Peyer's patch (tissue), 4 donors: ENCODE measurements at regions not wholly inside any gene's neighbourhood (a gene's known extent, or its start where the extent isn't known, plus 50 kb on each side); places are given as distances from the start of the nearest gene placed in this dataset.

Source experiments
- DNase-seq, 3 donors: peaks; one replicate each; pipeline ENCODE4 v3.0.0-alpha.2; 2017 to 2019
- H3K27ac ChIP-seq, 4 donors: fragments of 200-600 bp; sonication (generic); one replicate each; pipeline ENCODE4 v1.5.1; 2016 to 2019
- H3K27me3 ChIP-seq, 2 donors: fragments of 200-600 bp; sonication (generic); one replicate each; pipeline ENCODE4 v1.5.1; 2019
- H3K36me3 ChIP-seq, 3 donors: fragments of 200-600 bp; sonication (generic); one replicate each; pipeline ENCODE4 v1.5.1; 2016 to 2019
- H3K4me1 ChIP-seq, 4 donors: fragments of 200-600 bp; sonication (generic); one replicate each; pipeline ENCODE4 v1.5.1; 2016 to 2019
- H3K4me3 ChIP-seq, 4 donors: fragments of 200-600 bp; sonication (generic); 1 replicate in 3 of 4; 2 replicates in 1 of 4; pipeline ENCODE4 v1.5.1; 2016 to 2019; ENCODE audit warnings: mild to moderate bottlenecking in 1 of 4
- H3K9me3 ChIP-seq, 4 donors: fragments of 200-600 bp; sonication (generic); one replicate each; pipeline ENCODE4 v1.5.1; 2016 to 2019; ENCODE audit warnings: mild to moderate bottlenecking in 1 of 4
- POLR2A ChIP-seq, 2 donors: fragments of 450-650 bp; IDR thresholded peaks; one replicate each; pipeline ENCODE4 v1.5.1; 2017; ENCODE audit warnings: antibody characterized with exemption in 2 of 2, mild to moderate bottlenecking in 2 of 2, moderate library complexity in 2 of 2
- TF ChIP-seq, protein P1 (sequence below), 6 experiments: fragments of 450-650 bp in 4 of 6; fragments of 200-600 bp in 2 of 6; sonication (generic) in 1 of 6; IDR thresholded peaks; one replicate each; pipeline ENCODE4 v1.5.1; 2017 to 2019; ENCODE audit warnings: antibody characterized with exemption in 6 of 6, mild to moderate bottlenecking in 3 of 6, moderate library complexity in 1 of 6

DNA sequence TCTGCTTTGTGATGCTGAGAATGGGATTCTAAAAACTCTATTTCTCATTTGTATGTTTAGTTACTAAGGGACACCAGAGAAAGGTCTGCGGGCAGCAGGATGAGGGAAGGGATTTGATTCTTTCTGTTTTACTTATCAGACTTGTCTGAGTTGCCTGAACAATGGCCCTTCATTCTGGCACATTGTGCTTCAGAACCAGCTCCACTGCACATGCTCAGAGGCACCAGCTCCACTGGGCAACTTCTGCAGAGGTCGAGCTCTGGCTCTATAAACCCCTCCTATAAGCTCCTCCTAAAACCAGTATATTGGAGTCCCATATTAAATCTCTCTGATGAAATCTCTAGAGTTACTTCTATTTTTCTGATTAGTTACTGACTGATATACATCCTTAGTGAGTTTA is 453.2 kb upstream of the CDIN1 start:
- Histone ChIP-seq H3K4me1 (no peaks in the 10 kb centered on the region), H3K4me3 (no peak overlapping the region), H3K9me3 (no peaks in the 10 kb centered on the region), H3K27ac (no peak overlapping the region), H3K27me3 (no peaks in the 10 kb centered on the region), H3K36me3 (no peaks in the 10 kb centered on the region)
- no peak for TF ChIP-seq POLR2A (IDR thresholded peaks at IDR 0.05)
- TF ChIP-seq, protein P1, sequence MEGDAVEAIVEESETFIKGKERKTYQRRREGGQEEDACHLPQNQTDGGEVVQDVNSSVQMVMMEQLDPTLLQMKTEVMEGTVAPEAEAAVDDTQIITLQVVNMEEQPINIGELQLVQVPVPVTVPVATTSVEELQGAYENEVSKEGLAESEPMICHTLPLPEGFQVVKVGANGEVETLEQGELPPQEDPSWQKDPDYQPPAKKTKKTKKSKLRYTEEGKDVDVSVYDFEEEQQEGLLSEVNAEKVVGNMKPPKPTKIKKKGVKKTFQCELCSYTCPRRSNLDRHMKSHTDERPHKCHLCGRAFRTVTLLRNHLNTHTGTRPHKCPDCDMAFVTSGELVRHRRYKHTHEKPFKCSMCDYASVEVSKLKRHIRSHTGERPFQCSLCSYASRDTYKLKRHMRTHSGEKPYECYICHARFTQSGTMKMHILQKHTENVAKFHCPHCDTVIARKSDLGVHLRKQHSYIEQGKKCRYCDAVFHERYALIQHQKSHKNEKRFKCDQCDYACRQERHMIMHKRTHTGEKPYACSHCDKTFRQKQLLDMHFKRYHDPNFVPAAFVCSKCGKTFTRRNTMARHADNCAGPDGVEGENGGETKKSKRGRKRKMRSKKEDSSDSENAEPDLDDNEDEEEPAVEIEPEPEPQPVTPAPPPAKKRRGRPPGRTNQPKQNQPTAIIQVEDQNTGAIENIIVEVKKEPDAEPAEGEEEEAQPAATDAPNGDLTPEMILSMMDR (IDR thresholded peaks at IDR 0.05), result no peak
- no peak for DNase-seq

- DNase-seq, result no peak
- H3K27me3 ChIP-seq, result no peaks in the 10 kb centered on the region
- no peaks in the 10 kb centered on the region for H3K4me1 ChIP-seq
- TF ChIP-seq, protein P1 (IDR thresholded peaks at IDR 0.05), result no peak
- no peak for TF ChIP-seq POLR2A (IDR thresholded peaks at IDR 0.05)
- H3K4me3 ChIP-seq, result no peak overlapping the region
- H3K27ac ChIP-seq, result no peak overlapping the region
- H3K36me3 ChIP-seq, result no peaks in the 10 kb centered on the region
- H3K9me3 ChIP-seq, result no peaks in the 10 kb centered on the region
Measured at GRCh38 chr15:36130641-36131310, 448.6 kb upstream of the CDIN1 start.

GRCh38 chr15:36133742-36134141 is 445.7 kb upstream of the CDIN1 start:
- no peak overlapping the region for H3K4me3 ChIP-seq
- H3K9me3 ChIP-seq, result no peaks in the 10 kb centered on the region
- TF ChIP-seq, protein P1 (IDR thresholded peaks at IDR 0.05), result no peak
- TF ChIP-seq POLR2A (IDR thresholded peaks at IDR 0.05), result no peak
- H3K27me3 ChIP-seq, result no peaks in the 10 kb centered on the region
- H3K27ac ChIP-seq, result no peak overlapping the region
- no peaks in the 10 kb centered on the region for H3K36me3 ChIP-seq
- DNase-seq, result no peak
- no peaks in the 10 kb centered on the region for H3K4me1 ChIP-seq

DNA sequence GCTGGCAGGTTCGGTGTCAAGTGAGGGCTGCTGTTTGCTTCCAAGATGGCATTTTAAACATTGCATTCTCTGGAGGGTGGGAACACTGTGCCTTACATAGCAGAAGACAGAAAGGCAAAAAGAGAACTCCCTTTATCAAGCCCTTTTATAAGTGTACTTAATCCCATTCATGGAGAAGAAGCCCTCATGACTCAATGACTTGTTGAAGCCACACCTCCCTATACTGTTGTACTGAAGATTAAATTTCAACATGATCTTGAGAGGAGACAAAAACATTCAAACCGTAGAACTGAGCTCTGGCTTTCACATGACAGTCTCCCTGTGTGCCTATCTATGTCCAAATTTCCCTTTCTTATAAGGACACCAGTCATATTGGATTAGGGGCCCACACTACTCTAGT is 443.4 kb upstream of the CDIN1 start:
- no peak overlapping the region for H3K4me3 ChIP-seq

DNA sequence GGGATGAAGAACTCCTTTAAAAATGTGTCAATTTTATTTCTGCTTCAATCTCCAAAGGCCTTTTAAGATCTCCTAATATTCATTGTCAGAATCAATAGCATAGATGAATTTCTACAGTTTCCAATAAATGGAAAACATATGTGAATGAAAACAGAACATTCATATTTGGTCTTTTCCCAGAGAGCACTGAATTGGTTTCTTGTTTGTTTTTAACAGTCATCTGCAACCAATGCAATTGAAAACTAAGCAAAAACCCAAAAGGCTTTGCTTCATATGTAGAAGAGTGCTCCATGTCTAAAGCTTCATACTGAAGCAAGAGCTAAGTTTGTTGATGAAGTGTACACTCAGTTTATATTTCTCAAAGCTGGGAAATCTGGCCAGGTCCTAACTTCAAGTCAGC is 426.5 kb upstream of the CDIN1 start:
- TF ChIP-seq, protein P1 (IDR thresholded peaks at IDR 0.05), result no peak
- TF ChIP-seq POLR2A (IDR thresholded peaks at IDR 0.05), result no peak
- no peaks in the 10 kb centered on the region for H3K9me3 ChIP-seq
- DNase-seq, result no peak
- H3K27ac ChIP-seq, result no peak overlapping the region
- H3K36me3 ChIP-seq, result no peaks in the 10 kb centered on the region
- no peaks in the 10 kb centered on the region for H3K4me1 ChIP-seq
- no peaks in the 10 kb centered on the region for H3K27me3 ChIP-seq
- H3K4me3 ChIP-seq, result no peak overlapping the region

More for the DNA sequence above, 443.4 kb upstream of the CDIN1 start:
- DNase-seq, result no peak
- TF ChIP-seq, protein P1 (IDR thresholded peaks at IDR 0.05), result no peak
- no peaks in the 10 kb centered on the region for H3K36me3 ChIP-seq
- no peaks in the 10 kb centered on the region for H3K27me3 ChIP-seq
- H3K9me3 ChIP-seq, result no peaks in the 10 kb centered on the region
- no peak overlapping the region for H3K27ac ChIP-seq
- H3K4me1 ChIP-seq, result no peaks in the 10 kb centered on the region
